Stimulated activated CD4-positive, alpha-beta T cell treated with anti-CD3 and anti-CD28 coated beads, Interleukin-2, amount 100 ng/mL, for 4 hours (primary cell): ENCODE measurements at regions not wholly inside any gene's neighbourhood (a gene's known extent, or its start where the extent isn't known, plus 50 kb on each side); places are given as distances from the start of the nearest gene placed in this dataset.

Experiments used
- DNase-seq: peaks from one replicate; pipeline ENCODE4 v3.0.0-alpha.2; 2020; ENCODE audit warnings: low read depth

- DNase-seq: no peak
These were observed 753.2 kb upstream of the EEF2KMT start for GRCh38 chr16:5850632-5851392.

- no peak for DNase-seq
These were observed 747.5 kb upstream of the EEF2KMT start for GRCh38 chr16:5845046-5845445.

GRCh38 chr16:5841974-5842373 is 744.4 kb upstream of the EEF2KMT start:
- no peak for DNase-seq

GRCh38 chr16:5838725-5839124 is 741.1 kb upstream of the EEF2KMT start:
- DNase-seq: no peak

GRCh38 chr16:5838071-5838470 is 740.5 kb upstream of the EEF2KMT start:
- no peak for DNase-seq

GRCh38 chr16:5837007-5837670 is 739.5 kb upstream of the EEF2KMT start:
- DNase-seq: no peak

GRCh38 chr16:5835876-5836275 is 738.3 kb upstream of the EEF2KMT start:
- DNase-seq: no peak

- no peak for DNase-seq
These were observed 728.7 kb upstream of the EEF2KMT start for GRCh38 chr16:5826332-5826731.

GRCh38 chr16:5820472-5820871 is 722.9 kb upstream of the EEF2KMT start:
- no peak for DNase-seq

- no peak for DNase-seq
These were observed 718.1 kb upstream of the EEF2KMT start for GRCh38 chr16:5815570-5816237.

- DNase-seq: no peak
These were observed 703.8 kb upstream of the EEF2KMT start for GRCh38 chr16:5801396-5801795.

- no peak for DNase-seq
These were observed 696.0 kb upstream of the EEF2KMT start for GRCh38 chr16:5793556-5793955.

GRCh38 chr16:5791011-5791657 is 693.5 kb upstream of the EEF2KMT start:
- DNase-seq: no peak

GRCh38 chr16:5790512-5790911 is 692.9 kb upstream of the EEF2KMT start:
- DNase-seq: no peak

GRCh38 chr16:5789033-5789432 is 691.4 kb upstream of the EEF2KMT start:
- no peak for DNase-seq

- DNase-seq: no peak
These were observed 683.8 kb upstream of the EEF2KMT start for GRCh38 chr16:5781436-5781835.

- DNase-seq: no peak
These were observed 679.3 kb upstream of the EEF2KMT start for GRCh38 chr16:5776876-5777275.

GRCh38 chr16:5775916-5776315 is 678.3 kb upstream of the EEF2KMT start:
- no peak for DNase-seq

GRCh38 chr16:5770118-5770517 is 672.5 kb upstream of the EEF2KMT start:
- DNase-seq: no peak

- DNase-seq: no peak
These were observed 671.9 kb upstream of the EEF2KMT start for GRCh38 chr16:5769513-5769912.

GRCh38 chr16:5768445-5768844 is 670.9 kb upstream of the EEF2KMT start:
- no peak for DNase-seq

GRCh38 chr16:5763176-5763575 is 665.6 kb upstream of the EEF2KMT start:
- DNase-seq: no peak

GRCh38 chr16:5762362-5762761 is 664.8 kb upstream of the EEF2KMT start:
- DNase-seq: no peak
